K562 (cell line): ENCODE measurements at regions not wholly inside any gene's neighbourhood (a gene's known extent, or its start where the extent isn't known, plus 50 kb on each side); places are given as distances from the start of the nearest gene placed in this dataset.

Source experiments
- ATAC-seq: fragments of 200-7000 bp; cut with Tn5 transposase; 3 replicates; pipeline ENCODE4 v1.9.1; 2020; ENCODE audit warnings: moderate library complexity
- BruUV-seq: library from RNA; stranded (reverse); fragments of 400-500 nt; replicated peaks from 2 replicates; lab custom pipeline; 2021; lab: Mats Ljungman, UMichigan
- CTCF ChIA-PET: fragments of 300-600 bp; formaldehyde crosslinking; extraction: SDS; loops from one replicate; lab custom pipeline; 2021; ENCODE audit warnings: low intra/inter-chr PET ratio; lab: Yijun Ruan, JAX
- POLR2A ChIA-PET: fragments of 300-600, 350-650 bp; sonication (Branson Sonifier 250); formaldehyde crosslinking; extraction: SDS; loops from one replicate; lab custom pipeline; 2021; ENCODE audit warnings: antibody characterized with exemption, inconsistent platforms; lab: Yijun Ruan, JAX
- DNase-seq, 4 experiments: peaks; one replicate each; pipeline versions ENCODE4 v3.0.0 to v3.0.0-alpha.2; 2011 to 2018; ENCODE audit warnings: low spot score in 3 of 4, mixed read lengths in 3 of 4; ENCODE audit errors: extremely low read depth in 1 of 4
- FAIRE-seq: peaks from 2 replicates; lab custom pipeline; 2011; peaks lifted over from hg19 to GRCh38; lab: Jason Lieb, UNC
- H2AFZ ChIP-seq: 2 replicates; pipeline ENCODE4 v1.6.0; 2011; ENCODE audit warnings: low read depth, low read length, control low read depth, inconsistent platforms
- H3K27ac ChIP-seq: fragments of 200-600 bp; 3 replicates; pipeline ENCODE4 v1.8.0; 2011; ENCODE audit warnings: low read depth, mild to moderate bottlenecking, control low read depth, inconsistent platforms, low read length, moderate library complexity, mixed read lengths; ENCODE audit errors: extremely low read depth
- H3K27me3 ChIP-seq, 2 experiments: fragments of 300-600 bp in 1 of 2; 2 replicates in 1 of 2; 3 replicates in 1 of 2; pipeline versions ENCODE4 v1.6.0 to v1.8.0; 2011; ENCODE audit warnings: inconsistent platforms in 2 of 2, low read length in 2 of 2, mild to moderate bottlenecking in 1 of 2, mixed read lengths in 1 of 2, moderate library complexity in 1 of 2; ENCODE audit not compliant: control insufficient read depth in 2 of 2, insufficient read depth in 2 of 2
- H3K36me3 ChIP-seq: fragments of 300-600 bp; 3 replicates; pipeline ENCODE4 v1.8.0; 2011; ENCODE audit warnings: mild to moderate bottlenecking, low read length, inconsistent platforms; ENCODE audit not compliant: control insufficient read depth, insufficient read depth
- H3K4me1 ChIP-seq, 2 experiments: fragments of 200-600 bp in 1 of 2; replicated peaks in 1 of 2; 2 replicates in 1 of 2; 3 replicates in 1 of 2; pipeline versions ENCODE4 v1.5.1 to v1.8.0; 2011; ENCODE audit warnings: inconsistent platforms in 2 of 2, low read length in 2 of 2, mild to moderate bottlenecking in 1 of 2, mixed read lengths in 1 of 2, moderate library complexity in 1 of 2; ENCODE audit not compliant: control insufficient read depth in 2 of 2, insufficient read depth in 2 of 2
- H3K4me2 ChIP-seq: 2 replicates; pipeline ENCODE4 v1.6.1; 2011; ENCODE audit warnings: low read length, control low read depth, inconsistent platforms, mixed read lengths; ENCODE audit not compliant: insufficient read depth
- H3K4me3 ChIP-seq: fragments of 200-600 bp; sonication (generic), shearing (Covaris generic); 2 replicates; pipeline ENCODE4 v1.5.1; 2016; ENCODE audit warnings: control low read depth, inconsistent platforms
- H3K79me2 ChIP-seq: fragments of 200-600 bp; 3 replicates; pipeline ENCODE4 v1.8.0; 2011; ENCODE audit warnings: low read length, inconsistent platforms; ENCODE audit not compliant: control insufficient read depth, insufficient read depth
- H3K9ac ChIP-seq, 2 experiments: 2 replicates each; pipeline versions ENCODE4 v1.6.0 to v1.6.1; 2011; ENCODE audit warnings: low read depth in 2 of 2, low read length in 2 of 2, control low read depth in 1 of 2, inconsistent platforms in 1 of 2, mild to moderate bottlenecking in 1 of 2, mixed read lengths in 1 of 2; ENCODE audit not compliant: insufficient read depth in 1 of 2
- H3K9me1 ChIP-seq: one replicate; pipeline ENCODE4 v1.6.0; 2011; ENCODE audit warnings: inconsistent platforms, mild to moderate bottlenecking, low read length, moderate library complexity; ENCODE audit not compliant: control insufficient read depth, insufficient read depth
- H3K9me3 ChIP-seq: replicated peaks from 2 replicates; pipeline ENCODE4 v1.5.1; 2011; ENCODE audit warnings: low read depth, low read length, inconsistent platforms; ENCODE audit not compliant: control insufficient read depth, insufficient read depth
- H4K20me1 ChIP-seq: replicated peaks from 2 replicates; pipeline ENCODE4 v1.6.1; 2011; ENCODE audit warnings: low read length, inconsistent platforms, mixed read lengths; ENCODE audit not compliant: control insufficient read depth, insufficient read depth
- HDGF ChIP-seq: fragments of 450-650 bp; IDR thresholded peaks from 2 replicates; pipeline ENCODE4 v1.6.1; 2016
- POLR2AphosphoS2 ChIP-seq: IDR thresholded peaks from 2 replicates; pipeline ENCODE4 v1.6.1; 2012; ENCODE audit warnings: low read length, improper control_type of control experiment
- RB1 ChIP-seq: fragments of 450-650 bp; IDR thresholded peaks from 2 replicates; pipeline ENCODE4 v1.6.1; 2017; ENCODE audit warnings: low read depth, mild to moderate bottlenecking
- TSHZ1 ChIP-seq: fragments of 250-450 bp; sonication (Bioruptor Pico); IDR thresholded peaks from 2 replicates; pipeline ENCODE4 v1.4.0; 2020; ENCODE audit warnings: mild to moderate bottlenecking, moderate library complexity
- WHSC1 ChIP-seq: IDR thresholded peaks from one replicate; pipeline ENCODE4 v1.6.1; 2012; ENCODE audit warnings: low read length, control low read depth, inconsistent platforms
- WGBS: fragments of 100-300 bp; shearing (Covaris generic); methylation state at CpG from one replicate; pipeline ENCODE4 v1.1.6; 2016; ENCODE audit warnings: low coverage, mixed read lengths; ENCODE audit not compliant: insufficient coverage; ENCODE audit errors: missing lambda C conversion rate; 5-methylcytosine and 5-hydroxymethylcytosine counted together
- in situ Hi-C: fragments of 300-500 bp; cut with MboI; formaldehyde crosslinking; loops from 4 replicates; pipeline ENCODE4 v1.15.0; 2018; ENCODE audit warnings: inconsistent platforms, mixed read lengths
- intact Hi-C: fragments of 100-400 bp; cut with micrococcal nuclease; formaldehyde crosslinking; loops from 2 replicates; pipeline ENCODE4 v1.14.2; 2022

GRCh38 chr3:177576746-177577145 is 379.5 kb upstream of the TBL1XR1 start (continued):
- no peak for TF ChIP-seq TSHZ1 (CRISPR knock-in tag)

GRCh38 chr3:177578488-177578887 is 381.2 kb upstream of the TBL1XR1 start:
- POLR2A ChIA-PET: no interaction called here

More at GRCh38 chr3:177578488-177578887, 381.2 kb upstream of the TBL1XR1 start:
- intact Hi-C loops (no loop called here), in situ Hi-C loops (no loop called here)
- Histone ChIP-seq H3K4me3 (no peak overlapping the region), H3K79me2 (no peaks in the 10 kb centered on the region), H3K4me1 (no peaks in the 10 kb centered on the region), H3K27ac (no peak overlapping the region), H3K9ac (no peak overlapping the region), H3K27me3 (peaks cover 0 to 10% of the 10 kb centered on the region in 2 experiments; a peak in 1 of 5 replicates), H3K36me3 (no peaks in the 10 kb centered on the region), H3K4me2 (no peak overlapping the region), H3K9me3 (no peaks in the 10 kb centered on the region), H2AFZ (no peak overlapping the region), H4K20me1 (no peaks in the 10 kb centered on the region), H3K9me1 (no peaks in the 10 kb centered on the region)
- 32% methylated on average over 6 of the region's 6 CpGs for WGBS
- BruUV-seq: no TSS peak
- TF ChIP-seq HDGF: no peak
- TF ChIP-seq POLR2AphosphoS2: no peak
- no peak for TF ChIP-seq RB1
- no peak for TF ChIP-seq WHSC1
- no peak for DNase-seq
- CTCF ChIA-PET: no interaction called here
- FAIRE-seq: no peak
- no peak for ATAC-seq
